Activated naive CD8-positive, alpha-beta T cell treated with anti-CD3 and anti-CD28 coated beads for 36 hours (primary cell): ENCODE measurements at regions not wholly inside any gene's neighbourhood (a gene's known extent, or its start where the extent isn't known, plus 50 kb on each side); places are given as distances from the start of the nearest gene placed in this dataset.

Experiments
- DNase-seq: peaks from one replicate; pipeline ENCODE4 v3.0.0; 2021
- H3K27ac Mint-ChIP-seq: one replicate; pipeline ENCODE4 v1.8.0; 2022; ENCODE audit warnings: mild to moderate bottlenecking, moderate library complexity, mixed read lengths
- H3K27me3 Mint-ChIP-seq: one replicate; pipeline ENCODE4 v1.8.0; 2022; ENCODE audit warnings: mild to moderate bottlenecking, mixed read lengths
- H3K36me3 Mint-ChIP-seq: one replicate; pipeline ENCODE4 v1.8.0; 2021; ENCODE audit warnings: mild to moderate bottlenecking, mixed read lengths
- H3K4me1 Mint-ChIP-seq: one replicate; pipeline ENCODE4 v1.8.0; 2021; ENCODE audit warnings: mixed read lengths
- H3K4me3 Mint-ChIP-seq: one replicate; pipeline ENCODE4 v1.8.0; 2022; ENCODE audit warnings: mild to moderate bottlenecking, moderate library complexity, mixed read lengths
- H3K9me3 Mint-ChIP-seq: one replicate; pipeline ENCODE4 v1.8.0; 2022; ENCODE audit warnings: mixed read lengths

GRCh38 chr19:46546194-46546896 is 50.7 kb upstream of the PNMA8B start:
- Mint-ChIP-seq H3K4me3 (peak overlapping the region; percentile 32), H3K27me3 (peaks cover 3% of the 10 kb centered on the region), H3K36me3 (peaks cover 5% of the 10 kb centered on the region), H3K4me1 (peaks cover 4% of the 10 kb centered on the region), H3K27ac (no peak overlapping the region), H3K9me3 (peaks cover 15% of the 10 kb centered on the region)
- peak; percentile 47 for DNase-seq

GRCh38 chr19:46550684-46551083 is 50.4 kb upstream of the CALM3 start:
- Mint-ChIP-seq H3K36me3 (peaks cover 7% of the 10 kb centered on the region), H3K27ac (no peak overlapping the region), H3K27me3 (peaks cover 11% of the 10 kb centered on the region)

GRCh38 chr19:46551164-46551563 is 50.0 kb upstream of the CALM3 start:
- H3K36me3 Mint-ChIP-seq: peaks cover 8% of the 10 kb centered on the region
- peaks cover 11% of the 10 kb centered on the region for H3K27me3 Mint-ChIP-seq
- no peak for DNase-seq
- peaks cover 25% of the 10 kb centered on the region for H3K9me3 Mint-ChIP-seq
- H3K4me3 Mint-ChIP-seq: no peak overlapping the region
- no peak overlapping the region for H3K27ac Mint-ChIP-seq
- peaks cover 3% of the 10 kb centered on the region for H3K4me1 Mint-ChIP-seq

More at GRCh38 chr19:46550684-46551083, 50.4 kb upstream of the CALM3 start:
- Mint-ChIP-seq H3K4me3 (no peak overlapping the region), H3K9me3 (peaks cover 23% of the 10 kb centered on the region), H3K4me1 (peaks cover 4% of the 10 kb centered on the region)
- no peak for DNase-seq
